ENCODE measurements at regions not wholly inside any gene's neighbourhood (a gene's known extent, or its start where the extent isn't known, plus 50 kb on each side); places are given as distances from the start of the nearest gene placed in this dataset.

DNA sequence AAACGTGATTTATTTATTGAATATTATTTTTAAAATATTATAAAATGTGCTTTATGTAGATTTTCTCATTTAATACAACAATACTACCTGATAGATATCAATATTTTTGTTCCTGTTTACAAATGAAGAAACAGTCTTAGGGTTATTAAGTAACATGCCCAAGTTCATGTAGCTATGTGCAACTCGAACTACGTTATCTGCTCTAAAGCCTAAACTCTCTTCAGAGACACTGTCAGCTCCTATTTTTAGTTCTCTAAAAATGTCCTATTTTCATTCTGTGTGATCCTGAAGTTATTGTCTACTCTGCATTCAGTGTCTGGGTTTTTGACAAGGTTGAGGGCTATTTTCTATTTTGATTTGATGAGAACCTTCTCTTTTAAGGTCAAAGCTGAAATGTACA is 550.1 kb upstream of the B3GALT2 start:
- Histone ChIP-seq H3K27me3 (no peaks in the 10 kb centered on the region), H3K4me3 (ENCODE audit: low read depth, low read length) (no peak overlapping the region), H3K36me3 (no peaks in the 10 kb centered on the region), H3K9me3 (no peaks in the 10 kb centered on the region), H3K4me1 (no peaks in the 10 kb centered on the region)
- TF ChIP-seq, protein P1, sequence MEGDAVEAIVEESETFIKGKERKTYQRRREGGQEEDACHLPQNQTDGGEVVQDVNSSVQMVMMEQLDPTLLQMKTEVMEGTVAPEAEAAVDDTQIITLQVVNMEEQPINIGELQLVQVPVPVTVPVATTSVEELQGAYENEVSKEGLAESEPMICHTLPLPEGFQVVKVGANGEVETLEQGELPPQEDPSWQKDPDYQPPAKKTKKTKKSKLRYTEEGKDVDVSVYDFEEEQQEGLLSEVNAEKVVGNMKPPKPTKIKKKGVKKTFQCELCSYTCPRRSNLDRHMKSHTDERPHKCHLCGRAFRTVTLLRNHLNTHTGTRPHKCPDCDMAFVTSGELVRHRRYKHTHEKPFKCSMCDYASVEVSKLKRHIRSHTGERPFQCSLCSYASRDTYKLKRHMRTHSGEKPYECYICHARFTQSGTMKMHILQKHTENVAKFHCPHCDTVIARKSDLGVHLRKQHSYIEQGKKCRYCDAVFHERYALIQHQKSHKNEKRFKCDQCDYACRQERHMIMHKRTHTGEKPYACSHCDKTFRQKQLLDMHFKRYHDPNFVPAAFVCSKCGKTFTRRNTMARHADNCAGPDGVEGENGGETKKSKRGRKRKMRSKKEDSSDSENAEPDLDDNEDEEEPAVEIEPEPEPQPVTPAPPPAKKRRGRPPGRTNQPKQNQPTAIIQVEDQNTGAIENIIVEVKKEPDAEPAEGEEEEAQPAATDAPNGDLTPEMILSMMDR (IDR thresholded peaks at IDR 0.05; ENCODE audit: low read depth, low read length) = no peak
- DNase-seq = no peak

DNA sequence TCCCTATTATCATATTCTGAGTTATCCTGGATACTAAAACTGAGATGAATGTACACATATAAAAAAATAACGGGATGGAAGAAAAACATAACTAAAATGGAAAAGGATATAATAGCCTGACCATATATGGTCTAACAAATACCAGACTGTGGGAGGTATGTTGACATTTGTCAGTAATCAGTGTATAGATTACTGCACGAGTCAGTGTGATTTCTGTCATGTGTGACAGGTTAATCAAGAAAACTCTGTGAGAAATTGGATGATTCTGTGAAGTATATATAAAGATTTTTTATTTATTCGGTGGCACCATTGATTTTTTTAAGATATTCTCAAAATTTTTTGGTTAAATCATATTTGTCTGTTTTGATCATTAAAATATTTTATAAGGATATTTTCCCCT is 547.3 kb upstream of the B3GALT2 start:
- Histone ChIP-seq H3K9me3 (no peaks in the 10 kb centered on the region), H3K27me3 (no peaks in the 10 kb centered on the region), H3K4me1 (no peaks in the 10 kb centered on the region), H3K36me3 (no peaks in the 10 kb centered on the region), H3K4me3 (ENCODE audit: low read depth, low read length) (no peak overlapping the region)
- TF ChIP-seq, protein P1 (IDR thresholded peaks at IDR 0.05; ENCODE audit: low read depth, low read length) = no peak
- DNase-seq = no peak

DNA sequence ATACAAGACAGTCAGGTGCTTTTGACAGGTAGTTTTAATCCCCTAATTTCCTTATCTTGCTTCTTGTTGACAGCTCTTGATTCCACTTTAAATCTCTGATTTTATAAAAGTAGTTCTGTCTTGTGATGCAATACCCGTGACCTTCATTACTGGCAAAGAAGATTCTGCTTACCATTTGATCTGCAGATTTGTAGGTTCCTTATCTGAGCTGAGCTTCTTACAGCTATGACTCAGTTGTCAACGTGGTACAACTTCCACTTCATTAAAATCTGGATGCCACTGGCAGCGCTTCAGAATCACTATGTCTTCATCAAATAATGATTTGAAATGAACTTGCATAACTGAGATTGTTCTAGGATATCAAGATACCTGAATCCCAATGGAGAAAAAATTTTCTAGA is 543.6 kb upstream of the B3GALT2 start:
- H3K4me1 ChIP-seq = no peaks in the 10 kb centered on the region
- TF ChIP-seq, protein P1 (IDR thresholded peaks at IDR 0.05; ENCODE audit: low read depth, low read length) = no peak
- H3K4me3 ChIP-seq (ENCODE audit: low read depth, low read length) = no peak overlapping the region
- H3K27me3 ChIP-seq = no peaks in the 10 kb centered on the region
- DNase-seq = no peak
- H3K9me3 ChIP-seq = no peaks in the 10 kb centered on the region
- no peaks in the 10 kb centered on the region for H3K36me3 ChIP-seq

DNA sequence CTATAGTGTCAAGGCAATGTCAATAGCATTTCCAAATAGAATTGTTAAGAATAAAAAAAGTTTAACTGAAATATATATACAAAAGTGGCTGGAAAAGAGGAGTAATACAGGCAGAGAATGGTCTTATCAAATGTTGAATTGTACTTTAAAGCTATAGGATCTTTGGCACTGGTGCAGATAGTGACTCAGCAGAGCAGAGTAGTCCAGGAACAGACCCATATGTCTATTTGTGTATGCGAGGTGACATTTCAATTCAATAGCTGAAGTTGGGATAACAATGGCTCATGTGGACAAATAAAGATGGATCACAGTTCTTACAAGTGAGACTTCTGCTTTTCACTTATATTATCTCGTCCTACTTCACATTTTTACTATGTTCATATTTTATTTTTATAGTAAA is 543.0 kb upstream of the B3GALT2 start:
- H3K36me3 ChIP-seq = no peaks in the 10 kb centered on the region
- TF ChIP-seq, protein P1 (IDR thresholded peaks at IDR 0.05; ENCODE audit: low read depth, low read length) = no peak
- DNase-seq = peak; percentile 30
- H3K9me3 ChIP-seq = no peaks in the 10 kb centered on the region
- H3K27me3 ChIP-seq = no peaks in the 10 kb centered on the region
- no peak overlapping the region for H3K4me3 ChIP-seq (ENCODE audit: low read depth, low read length)
- no peaks in the 10 kb centered on the region for H3K4me1 ChIP-seq

DNA sequence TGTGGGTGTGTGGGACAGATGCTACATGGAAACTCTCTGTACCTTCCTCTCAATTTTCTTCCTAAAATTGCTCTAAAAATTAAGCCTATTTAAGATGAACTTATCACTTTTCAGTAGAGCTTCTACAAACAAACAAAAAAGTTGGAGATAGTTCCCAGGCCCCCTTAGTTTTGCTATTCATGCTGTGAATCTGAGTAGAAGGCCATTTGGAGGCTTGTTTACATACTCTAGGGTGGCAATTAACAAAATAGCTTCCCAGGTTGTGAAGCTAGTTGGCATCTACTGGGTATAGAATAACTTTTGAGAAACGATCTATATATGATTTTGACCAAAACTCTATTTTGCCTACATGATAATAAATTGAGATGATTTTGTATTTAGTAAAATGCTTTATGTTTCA is 541.4 kb upstream of the B3GALT2 start:
- H3K27me3 ChIP-seq = no peaks in the 10 kb centered on the region
- no peak for DNase-seq
- TF ChIP-seq, protein P1 (IDR thresholded peaks at IDR 0.05; ENCODE audit: low read depth, low read length) = no peak
- H3K4me1 ChIP-seq = no peaks in the 10 kb centered on the region
- H3K4me3 ChIP-seq (ENCODE audit: low read depth, low read length) = no peak overlapping the region
- H3K36me3 ChIP-seq = no peaks in the 10 kb centered on the region
- H3K9me3 ChIP-seq = no peaks in the 10 kb centered on the region

DNA sequence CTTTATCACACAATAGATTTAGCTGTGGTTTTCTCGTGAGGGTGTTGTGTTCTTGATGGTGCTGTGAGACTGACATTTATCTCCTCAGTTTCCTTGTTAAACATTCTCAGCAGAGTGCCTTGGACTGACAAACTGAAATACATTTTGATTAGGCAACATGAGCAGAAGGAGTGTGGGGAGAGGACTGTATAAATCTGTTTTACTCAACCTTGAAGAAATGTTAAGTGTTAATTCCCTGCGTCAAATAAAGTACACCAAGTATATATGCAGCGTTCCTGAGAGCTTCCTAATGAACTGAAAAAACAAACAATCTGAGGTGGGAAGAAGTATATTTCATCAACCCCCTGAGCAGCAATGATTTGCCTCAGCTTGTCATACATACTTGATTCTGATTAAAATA is 540.3 kb upstream of the B3GALT2 start:
- Histone ChIP-seq H3K27me3 (no peaks in the 10 kb centered on the region), H3K9me3 (no peaks in the 10 kb centered on the region), H3K4me1 (no peaks in the 10 kb centered on the region), H3K36me3 (no peaks in the 10 kb centered on the region), H3K4me3 (ENCODE audit: low read depth, low read length) (no peak overlapping the region)
- no peak for DNase-seq
- TF ChIP-seq, protein P1 (IDR thresholded peaks at IDR 0.05; ENCODE audit: low read depth, low read length) = no peak
